ENCODE measurements at regions not wholly inside any gene's neighbourhood (a gene's known extent, or its start where the extent isn't known, plus 50 kb on each side); places are given as distances from the start of the nearest gene placed in this dataset.

GRCh38 chr6:95877480-95877879 lies 138.3 kb upstream of the FUT9 start (continued):
- TF ChIP-seq NCOR1 (IDR thresholded peaks at IDR 0.05; ENCODE audit: borderline replicate concordance, low read length) (peak; percentile 80; the same call in 1 of the 2 replicates), KAT8 (CRISPR knock-in tag; IDR thresholded peaks at IDR 0.05) (no peak), ZNF275 (CRISPR knock-in tag; IDR thresholded peaks at IDR 0.05; ENCODE audit: borderline replicate concordance) (no peak), ZNF780A (CRISPR knock-in tag; IDR thresholded peaks at IDR 0.05) (no peak), ZNF709 (CRISPR knock-in tag; IDR thresholded peaks at IDR 0.05) (no peak), BCL6 (CRISPR knock-in tag; IDR thresholded peaks at IDR 0.05) (peak; percentile 92), MBNL3 (CRISPR knock-in tag; conservative IDR thresholded peaks at IDR 0.05) (no peak), ZBTB2 (CRISPR knock-in tag; IDR thresholded peaks at IDR 0.05; ENCODE audit: low read depth) (no peak), HMG20B (CRISPR knock-in tag; conservative IDR thresholded peaks at IDR 0.05) (0 out of 2 replicates have a peak, but pooled peaks have one; percentile 17), KAT2B (IDR thresholded peaks at IDR 0.05; ENCODE audit: borderline replicate concordance, low read depth, low read length) (no peak), PRDM10 (CRISPR knock-in tag; IDR thresholded peaks at IDR 0.05; ENCODE audit: low read depth) (no peak; the same call in 1 of the 2 replicates), ZNF619 (CRISPR knock-in tag; IDR thresholded peaks at IDR 0.05) (no peak), DRAP1 (CRISPR knock-in tag; IDR thresholded peaks at IDR 0.05) (no peak), ZBTB39 (CRISPR knock-in tag; IDR thresholded peaks at IDR 0.05) (no peak), ZNF784 (CRISPR knock-in tag; IDR thresholded peaks at IDR 0.05; ENCODE audit: borderline replicate concordance) (no peak), ZFP36L2 (CRISPR knock-in tag; IDR thresholded peaks at IDR 0.05) (no peak), SNAPC5 (CRISPR knock-in tag; IDR thresholded peaks at IDR 0.05; ENCODE audit: borderline replicate concordance) (no peak), TOE1 (CRISPR knock-in tag; IDR thresholded peaks at IDR 0.05) (no peak), WIZ (CRISPR knock-in tag; IDR thresholded peaks at IDR 0.05) (no peak), ZEB1 (IDR thresholded peaks at IDR 0.05; ENCODE audit: insufficient replicate concordance, low read depth) (no peak), ZNF354B (CRISPR knock-in tag; IDR thresholded peaks at IDR 0.05) (no peak), THAP11 (CRISPR knock-in tag; IDR thresholded peaks at IDR 0.05) (peak; percentile 28; the same call in 1 of the 2 replicates)

Measured in HepG2 (cell line).